SJCRH30 (cell line): ENCODE measurements at regions not wholly inside any gene's neighbourhood (a gene's known extent, or its start where the extent isn't known, plus 50 kb on each side); places are given as distances from the start of the nearest gene placed in this dataset.
"Not testable (repeated sequence)": the region's sequence is repeated elsewhere in the genome, so short reads cannot be mapped to it uniquely, and the experiment has no call there.

Experiments used
- DNase-seq, 2 experiments: peaks; one replicate each; pipeline ENCODE4 v3.0.0-alpha.2; 2015 to 2020
- H3K27ac ChIP-seq: fragments of 250-450 bp; sonication (Bioruptor Pico); 2 replicates; pipeline ENCODE4 v1.5.1; 2020; ENCODE audit warnings: mild to moderate bottlenecking, moderate library complexity
- H3K27me3 ChIP-seq: fragments of 250-450 bp; sonication (Bioruptor Pico); 2 replicates; pipeline ENCODE4 v1.5.1; 2020; ENCODE audit warnings: mild to moderate bottlenecking, moderate library complexity
- H3K36me3 ChIP-seq: fragments of 250-450 bp; sonication (Bioruptor Pico); 2 replicates; pipeline ENCODE4 v1.5.1; 2020; ENCODE audit warnings: mild to moderate bottlenecking, moderate library complexity
- H3K4me1 ChIP-seq: fragments of 250-450 bp; sonication (Bioruptor Pico); 2 replicates; pipeline ENCODE4 v1.5.1; 2020; ENCODE audit warnings: mild to moderate bottlenecking, moderate library complexity
- H3K4me3 ChIP-seq: fragments of 250-450 bp; sonication (Bioruptor Pico); 2 replicates; pipeline ENCODE4 v1.5.1; 2020; ENCODE audit warnings: mild to moderate bottlenecking, moderate library complexity
- H3K9me3 ChIP-seq: fragments of 250-450 bp; sonication (Bioruptor Pico); replicated peaks from 2 replicates; pipeline ENCODE4 v1.5.1; 2020; ENCODE audit warnings: mild to moderate bottlenecking, moderate library complexity

- Histone ChIP-seq H3K36me3 (no peaks in the 10 kb centered on the region), H3K4me1 (no peaks in the 10 kb centered on the region), H3K9me3 (no peaks in the 10 kb centered on the region), H3K4me3 (no peak overlapping the region), H3K27me3 (no peaks in the 10 kb centered on the region), H3K27ac (no peak overlapping the region)
- DNase-seq, result no peak
Observed at GRCh38 chr6:93859971-93860370, 440.6 kb upstream of the EPHA7 start.

GRCh38 chr6:93858213-93858612 is 438.9 kb upstream of the EPHA7 start:
- Histone ChIP-seq H3K4me1 (no peaks in the 10 kb centered on the region), H3K36me3 (no peaks in the 10 kb centered on the region), H3K9me3 (no peaks in the 10 kb centered on the region), H3K27me3 (no peaks in the 10 kb centered on the region), H3K27ac (no peak overlapping the region), H3K4me3 (no peak overlapping the region)
- no peak for DNase-seq

GRCh38 chr6:93849857-93850256 is 430.5 kb upstream of the EPHA7 start:
- Histone ChIP-seq H3K4me3 (no peak overlapping the region), H3K9me3 (no peaks in the 10 kb centered on the region), H3K4me1 (peaks cover 13% of the 10 kb centered on the region; the same call in 1 of the 2 replicates), H3K27me3 (no peaks in the 10 kb centered on the region), H3K36me3 (no peaks in the 10 kb centered on the region), H3K27ac (no peak overlapping the region)
- DNase-seq, result peak; percentile 15 to 44

GRCh38 chr6:93848031-93848742 is 428.8 kb upstream of the EPHA7 start:
- H3K4me1 ChIP-seq, result peaks cover 13% of the 10 kb centered on the region; the same call in 1 of the 2 replicates
- H3K27ac ChIP-seq, result peak overlapping the region; percentile 24; the same call in 1 of the 2 replicates
- no peak overlapping the region for H3K4me3 ChIP-seq
- H3K9me3 ChIP-seq, result no peaks in the 10 kb centered on the region
- no peaks in the 10 kb centered on the region for H3K27me3 ChIP-seq
- no peaks in the 10 kb centered on the region for H3K36me3 ChIP-seq
- peak; percentile 11 to 36 for DNase-seq

- no peak overlapping the region for H3K4me3 ChIP-seq
- no peaks in the 10 kb centered on the region for H3K9me3 ChIP-seq
- H3K36me3 ChIP-seq, result no peaks in the 10 kb centered on the region
- no peak for DNase-seq
- H3K4me1 ChIP-seq, result no peaks in the 10 kb centered on the region
- no peaks in the 10 kb centered on the region for H3K27me3 ChIP-seq
- H3K27ac ChIP-seq, result no peak overlapping the region
Observed at GRCh38 chr6:93842178-93842577, 422.8 kb upstream of the EPHA7 start.

GRCh38 chr6:93835451-93836145 is 416.2 kb upstream of the EPHA7 start:
- not testable (repeated sequence) for H3K9me3 ChIP-seq, H3K4me3 ChIP-seq, H3K27me3 ChIP-seq, H3K4me1 ChIP-seq, DNase-seq, H3K27ac ChIP-seq, H3K36me3 ChIP-seq

GRCh38 chr6:93835026-93835425 is 415.7 kb upstream of the EPHA7 start:
- not testable (repeated sequence) for H3K4me1 ChIP-seq, H3K4me3 ChIP-seq, H3K36me3 ChIP-seq, H3K9me3 ChIP-seq, DNase-seq, H3K27ac ChIP-seq, H3K27me3 ChIP-seq

GRCh38 chr6:93833326-93833725 is 414.0 kb upstream of the EPHA7 start:
- not testable (repeated sequence) for H3K9me3 ChIP-seq, H3K4me1 ChIP-seq, DNase-seq, H3K36me3 ChIP-seq, H3K27ac ChIP-seq, H3K4me3 ChIP-seq, H3K27me3 ChIP-seq

GRCh38 chr6:93829757-93830156 is 410.4 kb upstream of the EPHA7 start:
- not testable (repeated sequence) for H3K36me3 ChIP-seq, H3K4me1 ChIP-seq, H3K9me3 ChIP-seq, DNase-seq, H3K27ac ChIP-seq, H3K27me3 ChIP-seq, H3K4me3 ChIP-seq

- Histone ChIP-seq H3K9me3 (no peaks in the 10 kb centered on the region), H3K27ac (no peak overlapping the region), H3K4me1 (no peaks in the 10 kb centered on the region), H3K36me3 (no peaks in the 10 kb centered on the region; the same call in 1 of the 2 replicates), H3K27me3 (no peaks in the 10 kb centered on the region), H3K4me3 (no peak overlapping the region)
- DNase-seq, result no peak
Observed at GRCh38 chr6:93829009-93829408, 409.6 kb upstream of the EPHA7 start.

- H3K4me3 ChIP-seq, result no peak overlapping the region
- no peaks in the 10 kb centered on the region; the same call in 1 of the 2 replicates for H3K36me3 ChIP-seq
- no peaks in the 10 kb centered on the region for H3K9me3 ChIP-seq
- H3K27me3 ChIP-seq, result no peaks in the 10 kb centered on the region
- DNase-seq, result no peak
- H3K4me1 ChIP-seq, result no peaks in the 10 kb centered on the region
- H3K27ac ChIP-seq, result no peak overlapping the region
Observed at GRCh38 chr6:93828553-93828952, 409.2 kb upstream of the EPHA7 start.

- H3K9me3 ChIP-seq, result no peaks in the 10 kb centered on the region
- H3K4me1 ChIP-seq, result no peaks in the 10 kb centered on the region
- no peak overlapping the region for H3K27ac ChIP-seq
Observed at GRCh38 chr6:93827728-93828127, 408.4 kb upstream of the EPHA7 start.

GRCh38 chr6:93825950-93826349 is 406.6 kb upstream of the EPHA7 start:
- no peak for DNase-seq
- no peaks in the 10 kb centered on the region; the same call in 1 of the 2 replicates for H3K36me3 ChIP-seq
- H3K9me3 ChIP-seq, result no peaks in the 10 kb centered on the region
- H3K4me1 ChIP-seq, result no peaks in the 10 kb centered on the region
- H3K27ac ChIP-seq, result no peak overlapping the region
- no peaks in the 10 kb centered on the region for H3K27me3 ChIP-seq
- no peak overlapping the region for H3K4me3 ChIP-seq

More at GRCh38 chr6:93827728-93828127, 408.4 kb upstream of the EPHA7 start:
- Histone ChIP-seq H3K27me3 (no peaks in the 10 kb centered on the region), H3K36me3 (no peaks in the 10 kb centered on the region; the same call in 1 of the 2 replicates), H3K4me3 (no peak overlapping the region)
- no peak for DNase-seq

- Histone ChIP-seq H3K4me1 (no peaks in the 10 kb centered on the region; the same call in 1 of the 2 replicates), H3K36me3 (no peaks in the 10 kb centered on the region; the same call in 1 of the 2 replicates), H3K4me3 (no peak overlapping the region), H3K9me3 (no peaks in the 10 kb centered on the region), H3K27me3 (no peaks in the 10 kb centered on the region), H3K27ac (no peak overlapping the region)
- DNase-seq, result no peak
Observed at GRCh38 chr6:93823489-93823888, 404.1 kb upstream of the EPHA7 start.

GRCh38 chr6:93822434-93823265 is 403.3 kb upstream of the EPHA7 start:
- Histone ChIP-seq H3K4me1 (no peaks in the 10 kb centered on the region; the same call in 1 of the 2 replicates), H3K4me3 (no peak overlapping the region), H3K36me3 (no peaks in the 10 kb centered on the region; the same call in 1 of the 2 replicates), H3K27ac (no peak overlapping the region), H3K27me3 (no peaks in the 10 kb centered on the region), H3K9me3 (no peaks in the 10 kb centered on the region)
- DNase-seq, result no peak
